Tibial nerve (tissue), 4 donors: ENCODE measurements at regions not wholly inside any gene's neighbourhood (a gene's known extent, or its start where the extent isn't known, plus 50 kb on each side); places are given as distances from the start of the nearest gene placed in this dataset.

Experiments used
- CTCF ChIP-seq, 5 experiments: fragments of 200-600 bp in 3 of 5; fragments of 450-650 bp in 2 of 5; sonication (generic) in 3 of 5; IDR thresholded peaks; one replicate each; pipeline ENCODE4 v1.5.1; 2016 to 2019; ENCODE audit warnings: antibody characterized with exemption in 5 of 5, mild to moderate bottlenecking in 3 of 5, moderate library complexity in 2 of 5
- EP300 ChIP-seq, 2 donors: sonication (generic); formaldehyde crosslinking; IDR thresholded peaks; one replicate each; pipeline ENCODE4 v1.6.1; 2017; ENCODE audit warnings: antibody characterized with exemption in 2 of 2, mild to moderate bottlenecking in 1 of 2
- POLR2A ChIP-seq, 2 donors: fragments of 450-650 bp; IDR thresholded peaks; one replicate each; pipeline ENCODE4 v1.6.1; 2017; ENCODE audit warnings: antibody characterized with exemption in 2 of 2, mild to moderate bottlenecking in 2 of 2, moderate library complexity in 2 of 2

DNA sequence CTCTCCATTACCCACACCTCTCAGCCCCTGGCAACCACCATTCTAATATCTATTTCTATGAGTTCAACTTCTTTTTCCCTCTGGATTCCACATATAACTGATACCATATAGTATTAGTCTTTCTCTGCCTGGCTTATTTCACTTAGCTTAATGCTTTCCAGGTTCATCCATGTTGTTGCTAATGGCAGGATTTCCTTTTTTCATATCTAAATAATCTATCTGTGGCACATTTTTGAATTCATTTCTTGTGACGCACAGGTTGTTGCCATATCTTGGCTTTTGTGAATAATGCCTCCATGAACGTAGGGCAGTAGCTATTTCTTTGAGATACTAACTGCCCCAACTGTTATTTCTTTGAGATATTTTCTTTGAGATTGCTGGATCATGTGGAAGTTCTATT is 235.6 kb downstream of the SPRY2 start:
- TF ChIP-seq CTCF (IDR thresholded peaks at IDR 0.05) (no peak), EP300 (IDR thresholded peaks at IDR 0.05) (no peak), POLR2A (IDR thresholded peaks at IDR 0.05) (no peak)
